Activated naive CD4-positive, alpha-beta T cell treated with anti-CD3 and anti-CD28 coated beads, Interleukin-2, amount 10 ng/mL, durations not matched to agents 7 days and 5 days (primary cell): ENCODE measurements at regions not wholly inside any gene's neighbourhood (a gene's known extent, or its start where the extent isn't known, plus 50 kb on each side); places are given as distances from the start of the nearest gene placed in this dataset.

Experiments
- CTCF ChIA-PET: fragments of 350-600 bp; sonication (Branson Sonifier 250); formaldehyde crosslinking; loops from one replicate; lab custom pipeline; 2021; ENCODE audit warnings: antibody characterized with exemption; lab: Charles Lee
- DNase-seq: peaks from one replicate; pipeline ENCODE4 v3.0.0-alpha.2; 2020
- H3K27ac Mint-ChIP-seq: one replicate; pipeline ENCODE4 v1.8.0; 2021; ENCODE audit warnings: mild to moderate bottlenecking, moderate library complexity, mixed read lengths
- H3K27me3 Mint-ChIP-seq: one replicate; pipeline ENCODE4 v1.8.0; 2021; ENCODE audit warnings: mild to moderate bottlenecking, mixed read lengths
- H3K36me3 Mint-ChIP-seq: one replicate; pipeline ENCODE4 v1.8.0; 2021; ENCODE audit warnings: mixed read lengths
- H3K4me1 Mint-ChIP-seq: one replicate; pipeline ENCODE4 v1.8.0; 2021; ENCODE audit warnings: mixed read lengths
- H3K4me3 Mint-ChIP-seq: one replicate; pipeline ENCODE4 v1.8.0; 2021; ENCODE audit warnings: mild to moderate bottlenecking, moderate library complexity, mixed read lengths
- H3K9me3 Mint-ChIP-seq: one replicate; pipeline ENCODE4 v1.8.0; 2021; ENCODE audit warnings: mixed read lengths

GRCh38 chr4:11010624-11011023 is 326.1 kb upstream of the CLNK start:
- no peak overlapping the region for H3K27ac Mint-ChIP-seq
- CTCF ChIA-PET = no interaction called here
- no peaks in the 10 kb centered on the region for H3K4me1 Mint-ChIP-seq
- no peak for DNase-seq
- H3K9me3 Mint-ChIP-seq = peaks cover 2% of the 10 kb centered on the region
- H3K36me3 Mint-ChIP-seq = no peaks in the 10 kb centered on the region
- H3K4me3 Mint-ChIP-seq = no peak overlapping the region
- no peaks in the 10 kb centered on the region for H3K27me3 Mint-ChIP-seq

GRCh38 chr4:11009281-11009680 is 324.7 kb upstream of the CLNK start:
- no peaks in the 10 kb centered on the region for H3K4me1 Mint-ChIP-seq
- no peaks in the 10 kb centered on the region for H3K36me3 Mint-ChIP-seq
- DNase-seq = no peak
- no peak overlapping the region for H3K4me3 Mint-ChIP-seq
- no peaks in the 10 kb centered on the region for H3K27me3 Mint-ChIP-seq
- H3K9me3 Mint-ChIP-seq = peaks cover 2% of the 10 kb centered on the region
- H3K27ac Mint-ChIP-seq = no peak overlapping the region
- CTCF ChIA-PET = no interaction called here

GRCh38 chr4:11005300-11005699 is 320.7 kb upstream of the CLNK start:
- H3K36me3 Mint-ChIP-seq = no peaks in the 10 kb centered on the region
- no peak for DNase-seq
- H3K4me1 Mint-ChIP-seq = no peaks in the 10 kb centered on the region
- H3K9me3 Mint-ChIP-seq = peaks cover 2% of the 10 kb centered on the region
- CTCF ChIA-PET = no interaction called here
- H3K4me3 Mint-ChIP-seq = no peak overlapping the region
- H3K27ac Mint-ChIP-seq = no peak overlapping the region
- no peaks in the 10 kb centered on the region for H3K27me3 Mint-ChIP-seq

DNA sequence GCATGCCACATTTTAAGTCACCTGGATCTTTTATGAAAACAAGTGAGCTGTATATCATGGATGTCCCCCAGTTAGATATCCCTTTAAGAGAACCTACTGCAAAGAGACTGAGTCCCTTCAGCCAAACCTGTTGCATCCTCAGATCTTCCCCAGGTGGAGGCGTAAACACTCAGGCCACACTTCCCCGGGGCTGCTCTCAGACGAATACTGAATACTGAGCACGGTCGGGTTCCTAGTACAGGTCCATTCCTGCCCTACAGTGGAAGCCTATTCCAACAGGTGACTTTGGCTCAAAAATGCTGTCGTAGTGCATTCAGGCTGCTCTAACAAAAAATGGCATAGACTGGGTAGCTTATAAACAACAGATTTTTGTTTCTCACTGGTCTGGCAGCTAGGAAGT is 320.2 kb upstream of the CLNK start:
- CTCF ChIA-PET = no interaction called here
- no peaks in the 10 kb centered on the region for H3K27me3 Mint-ChIP-seq
- H3K4me1 Mint-ChIP-seq = no peaks in the 10 kb centered on the region
- H3K9me3 Mint-ChIP-seq = peaks cover 2% of the 10 kb centered on the region
- no peak for DNase-seq
- H3K4me3 Mint-ChIP-seq = no peak overlapping the region
- no peaks in the 10 kb centered on the region for H3K36me3 Mint-ChIP-seq
- H3K27ac Mint-ChIP-seq = no peak overlapping the region

- no peaks in the 10 kb centered on the region for H3K36me3 Mint-ChIP-seq
- H3K9me3 Mint-ChIP-seq = peaks cover 2% of the 10 kb centered on the region
- H3K4me1 Mint-ChIP-seq = no peaks in the 10 kb centered on the region
- no peak for DNase-seq
- H3K27me3 Mint-ChIP-seq = no peaks in the 10 kb centered on the region
- H3K27ac Mint-ChIP-seq = no peak overlapping the region
- no peak overlapping the region for H3K4me3 Mint-ChIP-seq
- CTCF ChIA-PET = no interaction called here
These were observed 318.4 kb upstream of the CLNK start for GRCh38 chr4:11002961-11003360.

DNA sequence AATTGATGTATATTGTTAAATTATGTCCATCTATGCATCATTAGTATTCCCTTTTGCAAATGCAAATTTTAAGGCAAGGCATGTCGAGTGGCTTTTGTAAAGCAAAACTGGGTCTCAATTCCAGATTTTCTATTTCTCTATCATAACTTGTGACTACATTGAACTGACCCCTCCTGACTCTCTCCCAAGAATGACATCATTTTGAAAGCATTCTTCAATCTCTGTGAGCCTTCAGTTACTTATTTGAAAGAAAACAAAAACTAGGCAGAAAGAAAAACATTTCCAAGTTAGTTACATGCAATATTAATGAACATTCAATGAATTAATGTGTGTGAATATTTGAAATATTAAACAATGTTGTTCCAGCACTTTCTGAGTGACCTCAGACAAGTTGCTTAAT is 314.3 kb upstream of the CLNK start:
- Mint-ChIP-seq H3K4me1 (no peaks in the 10 kb centered on the region), H3K9me3 (no peaks in the 10 kb centered on the region), H3K36me3 (no peaks in the 10 kb centered on the region), H3K4me3 (no peak overlapping the region), H3K27me3 (no peaks in the 10 kb centered on the region), H3K27ac (no peak overlapping the region)
- CTCF ChIA-PET = no interaction called here
- no peak for DNase-seq

- DNase-seq = no peak
- Mint-ChIP-seq H3K36me3 (no peaks in the 10 kb centered on the region), H3K27ac (no peak overlapping the region), H3K9me3 (no peaks in the 10 kb centered on the region), H3K27me3 (no peaks in the 10 kb centered on the region), H3K4me1 (peaks cover 4% of the 10 kb centered on the region), H3K4me3 (no peak overlapping the region)
- CTCF ChIA-PET = no interaction called here
These were observed 300.2 kb upstream of the CLNK start for GRCh38 chr4:10984815-10985214.

- no peak overlapping the region for H3K27ac Mint-ChIP-seq
- H3K4me1 Mint-ChIP-seq = peaks cover 4% of the 10 kb centered on the region
- H3K36me3 Mint-ChIP-seq = no peaks in the 10 kb centered on the region
- H3K27me3 Mint-ChIP-seq = no peaks in the 10 kb centered on the region
- DNase-seq = no peak
- no peaks in the 10 kb centered on the region for H3K9me3 Mint-ChIP-seq
- no peak overlapping the region for H3K4me3 Mint-ChIP-seq
- CTCF ChIA-PET = no interaction called here
These were observed 299.5 kb upstream of the CLNK start for GRCh38 chr4:10983885-10984640.

- H3K4me3 Mint-ChIP-seq = no peak overlapping the region
- H3K36me3 Mint-ChIP-seq = no peaks in the 10 kb centered on the region
- no peaks in the 10 kb centered on the region for H3K9me3 Mint-ChIP-seq
- DNase-seq = peak; percentile 21
- no peaks in the 10 kb centered on the region for H3K27me3 Mint-ChIP-seq
- peaks cover 4% of the 10 kb centered on the region for H3K4me1 Mint-ChIP-seq
- CTCF ChIA-PET = no interaction called here
- no peak overlapping the region for H3K27ac Mint-ChIP-seq
These were observed 298.7 kb upstream of the CLNK start for GRCh38 chr4:10983268-10983667.

- CTCF ChIA-PET = no interaction called here
- Mint-ChIP-seq H3K27ac (no peak overlapping the region), H3K4me3 (no peak overlapping the region)
These were observed 297.7 kb upstream of the CLNK start for GRCh38 chr4:10982305-10982704.

GRCh38 chr4:10981576-10981975 is 297.0 kb upstream of the CLNK start:
- DNase-seq = no peak
- no peak overlapping the region for H3K27ac Mint-ChIP-seq
- H3K4me1 Mint-ChIP-seq = peaks cover 4% of the 10 kb centered on the region
- CTCF ChIA-PET = no interaction called here
- H3K36me3 Mint-ChIP-seq = no peaks in the 10 kb centered on the region
- no peak overlapping the region for H3K4me3 Mint-ChIP-seq
- no peaks in the 10 kb centered on the region for H3K9me3 Mint-ChIP-seq
- H3K27me3 Mint-ChIP-seq = no peaks in the 10 kb centered on the region

More at GRCh38 chr4:10982305-10982704, 297.7 kb upstream of the CLNK start:
- Mint-ChIP-seq H3K4me1 (peaks cover 4% of the 10 kb centered on the region), H3K27me3 (no peaks in the 10 kb centered on the region), H3K36me3 (no peaks in the 10 kb centered on the region), H3K9me3 (no peaks in the 10 kb centered on the region)
- DNase-seq = no peak

DNA sequence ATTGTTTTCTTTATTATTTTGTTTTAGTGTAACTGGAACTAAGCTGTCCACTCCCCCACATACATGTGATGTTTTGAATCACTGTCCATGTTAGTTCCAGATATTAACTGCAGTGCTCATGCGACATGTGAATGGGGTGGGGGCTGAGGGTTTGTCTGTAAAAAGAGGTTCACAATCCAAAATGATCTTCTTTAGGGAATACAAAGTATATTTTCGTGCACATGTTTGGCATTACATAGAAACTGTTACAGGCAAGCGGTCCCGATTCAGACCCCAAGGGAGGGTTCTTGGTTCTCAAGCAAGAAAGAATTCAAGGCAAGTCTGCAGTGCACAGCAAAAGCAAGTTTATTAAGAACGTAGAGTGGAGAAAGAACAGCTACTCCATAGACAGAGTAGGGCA is 296.5 kb upstream of the CLNK start:
- H3K9me3 Mint-ChIP-seq = no peaks in the 10 kb centered on the region
- H3K4me3 Mint-ChIP-seq = no peak overlapping the region
- H3K4me1 Mint-ChIP-seq = peaks cover 4% of the 10 kb centered on the region
- CTCF ChIA-PET = no interaction called here
- H3K36me3 Mint-ChIP-seq = no peaks in the 10 kb centered on the region
- H3K27ac Mint-ChIP-seq = no peak overlapping the region
- no peaks in the 10 kb centered on the region for H3K27me3 Mint-ChIP-seq
- no peak for DNase-seq

GRCh38 chr4:10979032-10979431 is 294.5 kb upstream of the CLNK start:
- H3K4me3 Mint-ChIP-seq = no peak overlapping the region
- H3K27ac Mint-ChIP-seq = no peak overlapping the region
- DNase-seq = no peak
- no peaks in the 10 kb centered on the region for H3K36me3 Mint-ChIP-seq
- CTCF ChIA-PET = no interaction called here
- no peaks in the 10 kb centered on the region for H3K9me3 Mint-ChIP-seq
- H3K4me1 Mint-ChIP-seq = peaks cover 4% of the 10 kb centered on the region
- no peaks in the 10 kb centered on the region for H3K27me3 Mint-ChIP-seq

DNA sequence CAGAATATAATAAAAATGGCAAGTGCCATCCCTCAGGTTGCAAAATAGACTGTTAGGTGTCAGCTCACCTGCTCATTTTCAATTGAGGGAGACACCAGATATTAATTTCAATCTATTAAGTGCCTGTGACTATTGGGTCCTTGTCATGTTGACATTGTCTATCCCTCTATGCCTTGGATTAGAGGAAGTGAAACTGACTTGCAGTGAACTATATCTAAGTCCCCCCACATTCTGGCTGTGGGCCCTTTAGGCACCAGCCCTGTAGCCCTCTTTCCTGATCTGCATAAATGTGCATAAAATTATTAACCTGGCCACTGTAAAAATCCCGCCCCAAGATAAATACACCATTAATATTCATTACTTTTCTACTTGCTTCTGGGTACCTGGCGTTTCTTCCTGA is 293.0 kb upstream of the CLNK start:
- no peaks in the 10 kb centered on the region for H3K36me3 Mint-ChIP-seq
- no peaks in the 10 kb centered on the region for H3K27me3 Mint-ChIP-seq
- H3K4me3 Mint-ChIP-seq = no peak overlapping the region
- no peak for DNase-seq
- H3K4me1 Mint-ChIP-seq = no peaks in the 10 kb centered on the region
- H3K9me3 Mint-ChIP-seq = no peaks in the 10 kb centered on the region
- CTCF ChIA-PET = no interaction called here
- no peak overlapping the region for H3K27ac Mint-ChIP-seq

GRCh38 chr4:10974371-10974770 is 289.8 kb upstream of the CLNK start:
- H3K4me3 Mint-ChIP-seq = no peak overlapping the region
- H3K36me3 Mint-ChIP-seq = no peaks in the 10 kb centered on the region
- CTCF ChIA-PET = no interaction called here
- H3K9me3 Mint-ChIP-seq = no peaks in the 10 kb centered on the region
- H3K4me1 Mint-ChIP-seq = no peaks in the 10 kb centered on the region
- DNase-seq = no peak
- no peak overlapping the region for H3K27ac Mint-ChIP-seq
- H3K27me3 Mint-ChIP-seq = no peaks in the 10 kb centered on the region
